Uterus (tissue), 3 donors: ENCODE measurements at regions not wholly inside any gene's neighbourhood (a gene's known extent, or its start where the extent isn't known, plus 50 kb on each side); places are given as distances from the start of the nearest gene placed in this dataset.

Experiments used
- DNase-seq, 2 donors: peaks; one replicate each; pipeline ENCODE4 v3.0.0-alpha.2; 2019 to 2020
- H3K27ac ChIP-seq, 2 donors: fragments of 200-600 bp; sonication (generic); 1 replicate in 1 of 2; 2 replicates in 1 of 2; pipeline ENCODE4 v1.5.1; 2016 to 2018
- H3K27me3 ChIP-seq, 2 donors: fragments of 200-600 bp; sonication (generic); one replicate each; pipeline ENCODE4 v1.5.1; 2018 to 2019; ENCODE audit warnings: control low read depth in 1 of 2
- H3K36me3 ChIP-seq, 2 donors: fragments of 200-600 bp; sonication (generic); one replicate each; pipeline ENCODE4 v1.5.1; 2019; ENCODE audit warnings: control low read depth in 1 of 2
- H3K4me1 ChIP-seq, 2 donors: fragments of 200-600 bp; sonication (generic); one replicate each; pipeline ENCODE4 v1.5.1; 2018 to 2019; ENCODE audit warnings: control low read depth in 1 of 2
- H3K4me3 ChIP-seq, 2 donors: fragments of 200-600 bp; sonication (generic); 1 replicate in 1 of 2; 2 replicates in 1 of 2; pipeline ENCODE4 v1.5.1; 2018 to 2019; ENCODE audit warnings: mild to moderate bottlenecking in 1 of 2
- H3K9me3 ChIP-seq, 2 donors: fragments of 200-600 bp; sonication (generic); one replicate each; pipeline ENCODE4 v1.5.1; 2019; ENCODE audit warnings: control low read depth in 1 of 2
- CTCF ChIP-seq, 4 experiments: fragments of 200-600 bp in 2 of 4; fragments of 450-650 bp in 2 of 4; sonication (generic) in 2 of 4; IDR thresholded peaks; one replicate each; pipeline ENCODE4 v1.5.1; 2016 to 2019; ENCODE audit warnings: antibody characterized with exemption in 4 of 4, mild to moderate bottlenecking in 2 of 4, moderate library complexity in 1 of 4
- POLR2A ChIP-seq, 2 donors: fragments of 450-650 bp; IDR thresholded peaks; one replicate each; pipeline ENCODE4 v1.6.1; 2016; ENCODE audit warnings: antibody characterized with exemption in 2 of 2, mild to moderate bottlenecking in 1 of 2, moderate library complexity in 1 of 2
- intact Hi-C: fragments of 100-400 bp; cut with DNase I; formaldehyde crosslinking; loops from one replicate; pipeline ENCODE4 v1.15.1; 2023; ENCODE audit warnings: low total_unique reads
- donor health status: DM: yes; HTN: yes; CAD: no.

- no peak for TF ChIP-seq CTCF (IDR thresholded peaks at IDR 0.05)
- no peak for TF ChIP-seq POLR2A (IDR thresholded peaks at IDR 0.05)
- H3K4me3 ChIP-seq = no peak overlapping the region
- intact Hi-C loops = no loop called here
Observed at GRCh38 chr4:22093126-22093525, 144.6 kb upstream of the KCNIP4 start.

GRCh38 chr4:22091906-22092305 lies 143.3 kb upstream of the KCNIP4 start:
- intact Hi-C loops = no loop called here
- Histone ChIP-seq H3K36me3 (no peaks in the 10 kb centered on the region), H3K27ac (no peak overlapping the region), H3K4me1 (no peaks in the 10 kb centered on the region), H3K4me3 (no peak overlapping the region), H3K27me3 (no peaks in the 10 kb centered on the region), H3K9me3 (no peaks in the 10 kb centered on the region)
- no peak for TF ChIP-seq POLR2A (IDR thresholded peaks at IDR 0.05)
- no peak for TF ChIP-seq CTCF (IDR thresholded peaks at IDR 0.05)
- no peak for DNase-seq

More at GRCh38 chr4:22093126-22093525, 144.6 kb upstream of the KCNIP4 start:
- H3K4me1 ChIP-seq = no peaks in the 10 kb centered on the region
- no peaks in the 10 kb centered on the region for H3K36me3 ChIP-seq
- H3K27me3 ChIP-seq = no peaks in the 10 kb centered on the region
- no peak overlapping the region for H3K27ac ChIP-seq
- no peak for DNase-seq
- H3K9me3 ChIP-seq = no peaks in the 10 kb centered on the region

DNA sequence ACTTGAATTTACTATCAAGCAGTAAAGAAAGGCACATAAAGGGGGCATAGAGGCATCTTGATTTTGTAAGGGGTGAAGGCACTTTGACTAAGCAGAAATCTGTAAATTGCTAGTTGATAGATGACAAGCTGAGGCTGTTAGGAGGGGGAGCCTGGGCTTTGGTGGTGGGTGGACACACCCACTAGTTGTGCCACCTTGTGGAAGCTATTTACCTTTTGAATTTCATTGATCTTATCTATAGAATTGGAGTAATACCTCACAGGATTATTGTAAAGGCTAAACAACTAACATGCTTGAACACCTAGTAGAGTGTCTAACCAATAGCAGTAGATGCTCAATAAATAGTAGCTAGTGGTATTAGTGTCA lies 142.8 kb upstream of the KCNIP4 start:
- intact Hi-C loops = no loop called here
- H3K9me3 ChIP-seq = no peaks in the 10 kb centered on the region
- no peaks in the 10 kb centered on the region for H3K27me3 ChIP-seq

DNA sequence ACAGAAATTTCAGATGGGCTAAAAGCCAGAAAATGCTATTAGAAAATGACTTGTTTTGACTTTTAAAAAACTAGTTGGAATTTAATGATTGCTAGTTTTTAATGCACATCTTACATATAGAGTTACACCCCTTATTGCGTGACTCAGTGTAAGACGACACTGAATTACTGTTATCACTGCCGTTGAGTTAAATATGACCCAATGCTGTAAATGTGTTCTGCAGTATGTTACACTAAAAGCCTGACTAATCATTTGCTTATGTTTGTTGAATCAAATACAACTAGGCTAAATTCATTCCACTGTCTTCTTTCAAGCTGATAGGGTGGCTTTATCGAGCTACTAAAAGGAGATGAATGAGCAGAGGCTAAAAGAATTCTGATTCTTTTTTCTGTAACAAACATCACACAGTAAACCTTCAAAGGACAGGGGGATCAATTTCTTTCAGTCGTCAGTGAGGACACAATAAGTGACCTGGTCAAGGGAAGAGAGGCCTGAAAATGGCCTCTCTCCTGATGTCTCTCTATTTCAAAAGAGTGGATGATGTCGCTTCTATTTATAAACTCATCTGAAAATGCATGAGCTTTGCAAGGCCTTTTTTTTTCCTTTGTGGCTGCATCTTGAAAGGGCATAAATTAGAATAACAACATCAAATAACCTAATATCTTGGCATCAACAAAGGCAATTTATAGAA lies 142.2 kb upstream of the KCNIP4 start:
- intact Hi-C loops = no loop called here
- Histone ChIP-seq H3K27me3 (no peaks in the 10 kb centered on the region), H3K9me3 (no peaks in the 10 kb centered on the region), H3K4me1 (no peaks in the 10 kb centered on the region), H3K4me3 (no peak overlapping the region), H3K27ac (no peak overlapping the region), H3K36me3 (no peaks in the 10 kb centered on the region)
- no peak for DNase-seq
- TF ChIP-seq CTCF (IDR thresholded peaks at IDR 0.05) (no peak), POLR2A (IDR thresholded peaks at IDR 0.05) (no peak)

More for the DNA sequence above, 142.8 kb upstream of the KCNIP4 start:
- Histone ChIP-seq H3K4me3 (no peak overlapping the region), H3K4me1 (no peaks in the 10 kb centered on the region), H3K27ac (no peak overlapping the region), H3K36me3 (no peaks in the 10 kb centered on the region)
- DNase-seq = no peak
- TF ChIP-seq CTCF (IDR thresholded peaks at IDR 0.05) (no peak), POLR2A (IDR thresholded peaks at IDR 0.05) (no peak)

DNA sequence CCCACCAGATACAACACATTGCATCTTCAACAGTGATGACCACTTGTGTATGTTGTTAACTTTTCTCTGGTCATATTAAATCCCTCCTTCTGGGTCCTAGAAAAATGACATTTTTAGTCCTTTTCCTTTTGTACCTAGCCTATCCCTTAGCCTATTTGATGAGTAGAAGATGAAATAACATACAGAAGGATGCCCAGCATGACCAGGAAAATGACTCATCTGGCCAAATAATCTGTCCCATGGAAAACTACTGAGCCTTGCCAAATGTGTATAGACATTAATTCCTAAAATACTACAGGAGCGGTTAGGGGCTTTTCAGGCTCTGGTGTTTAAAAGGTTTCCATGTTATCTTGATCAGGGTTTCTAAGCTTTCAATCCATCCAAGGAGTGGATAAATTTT lies 129.0 kb upstream of the KCNIP4 start:
- no peak for TF ChIP-seq POLR2A (IDR thresholded peaks at IDR 0.05)
- no peak for TF ChIP-seq CTCF (IDR thresholded peaks at IDR 0.05)
- Histone ChIP-seq H3K36me3 (no peaks in the 10 kb centered on the region), H3K27me3 (no peaks in the 10 kb centered on the region), H3K9me3 (no peaks in the 10 kb centered on the region), H3K27ac (no peak overlapping the region), H3K4me3 (no peak overlapping the region), H3K4me1 (no peaks in the 10 kb centered on the region)
- DNase-seq = no peak
- intact Hi-C loops = no loop called here
